Upper lobe of right lung (tissue), 1 donor: ENCODE measurements at regions not wholly inside any gene's neighbourhood (a gene's known extent, or its start where the extent isn't known, plus 50 kb on each side); places are given as distances from the start of the nearest gene placed in this dataset.

Experiments used
- ATAC-seq: fragments of 200-7000 bp; cut with Tn5 transposase; one replicate; pipeline ENCODE4 v1.9.1; 2020; ENCODE audit warnings: mild to moderate bottlenecking, moderate library complexity
- DNase-seq: peaks from one replicate; pipeline ENCODE4 v3.0.0-alpha.2; 2020
- H3K27ac ChIP-seq: fragments of 200-600 bp; one replicate; pipeline ENCODE4 v1.8.0; 2022
- H3K27me3 ChIP-seq: fragments of 200-600 bp; one replicate; pipeline ENCODE4 v1.8.0; 2022; ENCODE audit warnings: mild to moderate bottlenecking
- H3K36me3 ChIP-seq: fragments of 200-600 bp; one replicate; pipeline ENCODE4 v1.8.0; 2022
- H3K4me1 ChIP-seq: fragments of 200-600 bp; one replicate; pipeline ENCODE4 v1.8.0; 2022
- H3K4me3 ChIP-seq: fragments of 200-600 bp; one replicate; pipeline ENCODE4 v1.8.0; 2022; ENCODE audit warnings: mild to moderate bottlenecking
- H3K9me3 ChIP-seq: fragments of 200-600 bp; one replicate; pipeline ENCODE4 v1.8.0; 2022
- intact Hi-C: fragments of 100-400 bp; cut with DNase I; formaldehyde crosslinking; loops from one replicate; pipeline ENCODE4 v1.11.0; 2022
- TF ChIP-seq, protein P1 (sequence below): fragments of 200-600 bp; IDR thresholded peaks from one replicate; pipeline ENCODE4 v1.8.0; 2022; ENCODE audit warnings: antibody characterized with exemption
- donor health status: DM: no; HTN: yes; CAD: no; lungs with severe emphysema.

DNA sequence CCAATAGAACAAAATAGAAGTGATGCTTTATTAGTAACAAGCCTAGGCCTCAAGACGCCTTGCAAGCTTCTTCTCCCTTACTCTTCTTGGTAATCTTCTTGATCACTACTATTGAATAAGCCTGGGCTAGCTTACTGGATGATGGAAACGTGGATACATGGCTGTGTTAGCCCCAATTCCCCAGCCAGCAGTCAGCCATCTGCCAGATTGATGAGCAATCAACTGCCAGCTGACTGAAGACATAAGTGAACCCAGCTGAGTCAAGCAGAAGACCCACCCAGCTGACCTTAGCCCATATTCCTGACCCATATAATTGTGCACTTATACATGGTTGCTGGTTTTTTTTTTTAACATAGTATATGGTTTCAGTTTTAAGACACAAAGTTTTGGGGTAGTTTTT, 130.4 kb downstream of the DHX15 start:
- no peaks in the 10 kb centered on the region for H3K36me3 ChIP-seq
- no peaks in the 10 kb centered on the region for H3K4me1 ChIP-seq
- no peak overlapping the region for H3K27ac ChIP-seq
- no peak overlapping the region for H3K4me3 ChIP-seq
- ATAC-seq = no peak
- intact Hi-C loops = no loop called here
- no peaks in the 10 kb centered on the region for H3K9me3 ChIP-seq
- H3K27me3 ChIP-seq = no peaks in the 10 kb centered on the region
- TF ChIP-seq, protein P1, sequence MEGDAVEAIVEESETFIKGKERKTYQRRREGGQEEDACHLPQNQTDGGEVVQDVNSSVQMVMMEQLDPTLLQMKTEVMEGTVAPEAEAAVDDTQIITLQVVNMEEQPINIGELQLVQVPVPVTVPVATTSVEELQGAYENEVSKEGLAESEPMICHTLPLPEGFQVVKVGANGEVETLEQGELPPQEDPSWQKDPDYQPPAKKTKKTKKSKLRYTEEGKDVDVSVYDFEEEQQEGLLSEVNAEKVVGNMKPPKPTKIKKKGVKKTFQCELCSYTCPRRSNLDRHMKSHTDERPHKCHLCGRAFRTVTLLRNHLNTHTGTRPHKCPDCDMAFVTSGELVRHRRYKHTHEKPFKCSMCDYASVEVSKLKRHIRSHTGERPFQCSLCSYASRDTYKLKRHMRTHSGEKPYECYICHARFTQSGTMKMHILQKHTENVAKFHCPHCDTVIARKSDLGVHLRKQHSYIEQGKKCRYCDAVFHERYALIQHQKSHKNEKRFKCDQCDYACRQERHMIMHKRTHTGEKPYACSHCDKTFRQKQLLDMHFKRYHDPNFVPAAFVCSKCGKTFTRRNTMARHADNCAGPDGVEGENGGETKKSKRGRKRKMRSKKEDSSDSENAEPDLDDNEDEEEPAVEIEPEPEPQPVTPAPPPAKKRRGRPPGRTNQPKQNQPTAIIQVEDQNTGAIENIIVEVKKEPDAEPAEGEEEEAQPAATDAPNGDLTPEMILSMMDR = no peak
- no peak for DNase-seq

GRCh38 chr4:24451870-24452269, 132.5 kb downstream of the DHX15 start:
- Histone ChIP-seq H3K27ac (no peak overlapping the region), H3K27me3 (no peaks in the 10 kb centered on the region), H3K4me3 (no peak overlapping the region), H3K9me3 (no peaks in the 10 kb centered on the region), H3K36me3 (no peaks in the 10 kb centered on the region), H3K4me1 (no peaks in the 10 kb centered on the region)
- TF ChIP-seq, protein P1 = no peak
- intact Hi-C loops = no loop called here
- DNase-seq (no peak), ATAC-seq (no peak)

DNA sequence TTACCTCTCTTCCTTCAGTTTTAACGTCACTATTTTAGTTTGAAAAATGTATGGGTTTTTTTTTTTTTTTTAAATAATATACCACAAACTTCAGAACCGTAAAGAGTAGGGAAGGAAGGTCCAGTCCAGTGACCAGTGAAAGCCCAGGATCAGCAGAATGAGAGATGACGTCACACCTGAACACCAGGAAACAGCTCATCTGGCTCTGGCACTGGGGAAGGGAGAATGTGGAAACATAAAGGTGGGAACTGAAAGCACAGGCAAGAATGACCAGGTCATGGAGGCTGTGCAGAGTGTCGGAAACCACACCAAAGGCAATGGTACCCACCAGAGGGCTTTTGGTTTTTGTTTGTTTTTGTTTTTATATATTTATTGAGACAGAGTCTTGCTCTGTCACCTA, 141.2 kb downstream of the DHX15 start:
- H3K36me3 ChIP-seq = no peaks in the 10 kb centered on the region
- intact Hi-C loops = no loop called here
- H3K27ac ChIP-seq = no peak overlapping the region
- H3K4me3 ChIP-seq = no peak overlapping the region
- TF ChIP-seq, protein P1 = no peak
- H3K27me3 ChIP-seq = no peaks in the 10 kb centered on the region
- ATAC-seq (no peak), DNase-seq (no peak)
- no peaks in the 10 kb centered on the region for H3K9me3 ChIP-seq
- no peaks in the 10 kb centered on the region for H3K4me1 ChIP-seq

DNA sequence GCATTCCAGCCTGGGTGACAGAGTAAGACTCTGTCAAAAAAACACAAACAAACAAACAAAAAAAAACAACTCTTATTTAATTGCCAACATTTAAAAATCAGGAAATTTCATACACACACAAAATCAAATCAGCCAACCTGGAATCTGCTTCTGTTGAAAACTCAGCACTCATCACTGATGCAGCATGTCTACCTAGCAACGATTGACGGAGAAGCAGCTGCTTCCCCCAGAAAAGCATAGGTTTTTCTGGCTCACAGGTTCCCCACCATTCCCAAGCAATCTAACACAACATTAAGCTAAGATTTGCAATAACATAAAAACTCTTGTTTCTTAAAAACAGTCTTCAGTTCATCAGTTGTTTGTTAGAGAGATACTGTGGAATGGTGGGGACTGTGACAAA, 143.6 kb downstream of the DHX15 start:
- no peak for ATAC-seq
- Histone ChIP-seq H3K9me3 (no peaks in the 10 kb centered on the region), H3K27ac (no peak overlapping the region), H3K4me1 (no peaks in the 10 kb centered on the region), H3K4me3 (no peak overlapping the region), H3K36me3 (no peaks in the 10 kb centered on the region), H3K27me3 (no peaks in the 10 kb centered on the region)
- DNase-seq = no peak
- intact Hi-C loops = no loop called here
- TF ChIP-seq, protein P1 = no peak

GRCh38 chr4:24434241-24434640, 150.1 kb downstream of the DHX15 start:
- no peaks in the 10 kb centered on the region for H3K27me3 ChIP-seq
- no peaks in the 10 kb centered on the region for H3K4me1 ChIP-seq
- no peak overlapping the region for H3K27ac ChIP-seq
- no peaks in the 10 kb centered on the region for H3K36me3 ChIP-seq
- intact Hi-C loops = no loop called here
- DNase-seq (no peak), ATAC-seq (no peak)
- no peaks in the 10 kb centered on the region for H3K9me3 ChIP-seq
- H3K4me3 ChIP-seq = no peak overlapping the region
- TF ChIP-seq, protein P1 = no peak

- intact Hi-C loops = no loop called here
- no peak overlapping the region for H3K27ac ChIP-seq
- H3K4me1 ChIP-seq = no peaks in the 10 kb centered on the region
- H3K4me3 ChIP-seq = no peak overlapping the region
- H3K27me3 ChIP-seq = no peaks in the 10 kb centered on the region
- no peaks in the 10 kb centered on the region for H3K36me3 ChIP-seq
- TF ChIP-seq, protein P1 = no peak
- ATAC-seq (no peak), DNase-seq (no peak)
- no peaks in the 10 kb centered on the region for H3K9me3 ChIP-seq
Measured at GRCh38 chr4:24433515-24434214, 150.7 kb downstream of the DHX15 start.
